ENCODE measurements at regions not wholly inside any gene's neighbourhood (a gene's known extent, or its start where the extent isn't known, plus 50 kb on each side); places are given as distances from the start of the nearest gene placed in this dataset.

DNA sequence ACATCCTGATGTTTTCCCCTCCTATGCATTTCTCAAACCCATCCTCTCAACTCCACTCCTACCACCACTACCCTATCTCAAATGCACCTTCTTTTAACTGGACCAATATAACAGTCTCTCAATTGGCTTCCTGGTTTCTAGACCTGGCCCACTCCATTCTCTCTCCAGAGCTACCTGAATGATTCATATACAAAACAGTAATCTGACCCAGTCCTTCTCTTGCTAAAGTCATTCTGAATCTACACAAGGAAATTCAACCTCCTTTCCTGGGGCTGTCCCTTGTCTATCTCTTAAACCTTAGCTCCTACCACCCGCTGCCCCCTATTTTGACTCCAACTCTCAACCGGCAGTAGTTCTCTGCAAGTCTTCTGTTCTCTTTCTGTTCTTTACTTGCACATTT lies 97.2 kb downstream of the PCSK1 start:
- H3K27ac ChIP-seq (ENCODE audit: low read depth in 1 of 2, low read length in 2 of 2), result no peak overlapping the region
- peaks cover 23% of the 10 kb centered on the region for H3K27me3 Mint-ChIP-seq
- H3K4me3 Mint-ChIP-seq, result no peak overlapping the region
- no peak for ATAC-seq (ENCODE audit: poor library complexity)
- no peaks in the 10 kb centered on the region for H3K4me1 ChIP-seq (ENCODE audit: insufficient read depth, low read length)
- no peaks in the 10 kb centered on the region for H3K9me3 ChIP-seq (ENCODE audit: control insufficient read depth in 1 of 2, insufficient read depth in 1 of 2, low read length in 2 of 2)
- H3K4me1 Mint-ChIP-seq (ENCODE audit: low read depth), result no peaks in the 10 kb centered on the region
- no peaks in the 10 kb centered on the region for H3K36me3 ChIP-seq (ENCODE audit: insufficient read depth, low read length)
- no peak overlapping the region for H3K27ac Mint-ChIP-seq
- no peaks in the 10 kb centered on the region for H3K9me3 Mint-ChIP-seq
- H3K27me3 ChIP-seq (ENCODE audit: control insufficient read depth in 1 of 2, insufficient read depth in 2 of 2, low read length in 2 of 2), result no peaks in the 10 kb centered on the region
- no peak for TF ChIP-seq CTCF (IDR thresholded peaks at IDR 0.05)
- no peak for DNase-seq
- ChIA-PET CTCF (interaction anchor here (0.9 to 4.6 kb wide), 10 partner anchors 10 to 555 kb away, joined by 3 to 21 read pairs (median 6); no protein-coding TSS in a partner anchor), POLR2A (interaction anchor here (0.5 to 1.1 kb wide), 3 partner anchors 473 to 612 kb away, joined by 3 read pairs; no protein-coding TSS in a partner anchor)
- no peaks in the 10 kb centered on the region for H3K36me3 Mint-ChIP-seq (ENCODE audit: low read depth)
- intact Hi-C loops (cut with DNase I, micrococcal nuclease), result loop anchor here (1.0 to 10.0 kb wide), 6 partner anchors 374 to 689 kb away; partner anchors contain the start of genes ELL2 (in 1 of the 2) and RFESD (in 1 of the 2)
- no peak overlapping the region for H3K4me3 ChIP-seq (ENCODE audit: low read length)

- CTCF ChIA-PET, result no interaction called here
- H3K36me3 Mint-ChIP-seq (ENCODE audit: low read depth), result no peaks in the 10 kb centered on the region
- Histone ChIP-seq H3K27ac (ENCODE audit: low read depth in 1 of 2, low read length in 2 of 2) (no peak overlapping the region), H3K36me3 (ENCODE audit: insufficient read depth, low read length) (no peaks in the 10 kb centered on the region), H3K4me3 (ENCODE audit: low read length) (no peak overlapping the region), H3K4me1 (ENCODE audit: insufficient read depth, low read length) (no peaks in the 10 kb centered on the region), H3K9me3 (ENCODE audit: control insufficient read depth in 1 of 2, insufficient read depth in 1 of 2, low read length in 2 of 2) (no peaks in the 10 kb centered on the region), H3K27me3 (ENCODE audit: control insufficient read depth in 1 of 2, insufficient read depth in 2 of 2, low read length in 2 of 2) (no peaks in the 10 kb centered on the region)
- H3K27ac Mint-ChIP-seq, result no peak overlapping the region
- ATAC-seq (ENCODE audit: poor library complexity) (no peak), DNase-seq (no peak)
- peaks cover 31% of the 10 kb centered on the region for H3K27me3 Mint-ChIP-seq
- no peak for TF ChIP-seq CTCF (IDR thresholded peaks at IDR 0.05)
- H3K4me1 Mint-ChIP-seq (ENCODE audit: low read depth), result no peaks in the 10 kb centered on the region
- intact Hi-C loops (cut with DNase I, micrococcal nuclease), result loop anchor here (5.0 to 10.0 kb wide), 3 partner anchors 391 to 669 kb away; no protein-coding TSS in a partner anchor
- no peaks in the 10 kb centered on the region for H3K9me3 Mint-ChIP-seq
- POLR2A ChIA-PET, result no interaction called here
- H3K4me3 Mint-ChIP-seq, result no peak overlapping the region
Measured at GRCh38 chr5:96333391-96333790, 99.7 kb downstream of the PCSK1 start.

GRCh38 chr5:96332535-96333366 lies 100.3 kb downstream of the PCSK1 start:
- no peak overlapping the region for H3K27ac Mint-ChIP-seq

More at GRCh38 chr5:96332535-96333366, 100.3 kb downstream of the PCSK1 start:
- no peak for TF ChIP-seq CTCF (IDR thresholded peaks at IDR 0.05)
- ChIA-PET CTCF (no interaction called here), POLR2A (no interaction called here)
- H3K4me3 ChIP-seq (ENCODE audit: low read length), result no peak overlapping the region
- DNase-seq (no peak), ATAC-seq (ENCODE audit: poor library complexity) (no peak)
- H3K36me3 ChIP-seq (ENCODE audit: insufficient read depth, low read length), result no peaks in the 10 kb centered on the region
- H3K4me1 Mint-ChIP-seq (ENCODE audit: low read depth), result no peaks in the 10 kb centered on the region
- H3K27ac ChIP-seq (ENCODE audit: low read depth in 1 of 2, low read length in 2 of 2), result no peak overlapping the region
- intact Hi-C loops (cut with DNase I, micrococcal nuclease), result loop anchor here (5.0 to 10.0 kb wide), 3 partner anchors 392 to 668 kb away; no protein-coding TSS in a partner anchor
- no peaks in the 10 kb centered on the region for H3K9me3 ChIP-seq (ENCODE audit: control insufficient read depth in 1 of 2, insufficient read depth in 1 of 2, low read length in 2 of 2)
- H3K9me3 Mint-ChIP-seq, result no peaks in the 10 kb centered on the region
- H3K4me3 Mint-ChIP-seq, result no peak overlapping the region
- peaks cover 31% of the 10 kb centered on the region for H3K27me3 Mint-ChIP-seq
- no peaks in the 10 kb centered on the region for H3K4me1 ChIP-seq (ENCODE audit: insufficient read depth, low read length)
- H3K36me3 Mint-ChIP-seq (ENCODE audit: low read depth), result no peaks in the 10 kb centered on the region
- H3K27me3 ChIP-seq (ENCODE audit: control insufficient read depth in 1 of 2, insufficient read depth in 2 of 2, low read length in 2 of 2), result no peaks in the 10 kb centered on the region

All from CD4-positive, alpha-beta T cell (primary cell).